ENCODE measurements at regions not wholly inside any gene's neighbourhood (a gene's known extent, or its start where the extent isn't known, plus 50 kb on each side); places are given as distances from the start of the nearest gene placed in this dataset.

GRCh38 chr2:16019617-16020351 lies 79.4 kb downstream of the MYCN start:
- H3K4me3 ChIP-seq (ENCODE audit: low read length): no peak overlapping the region
- no peak for DNase-seq (ENCODE audit: low read depth, low spot score)

DNA sequence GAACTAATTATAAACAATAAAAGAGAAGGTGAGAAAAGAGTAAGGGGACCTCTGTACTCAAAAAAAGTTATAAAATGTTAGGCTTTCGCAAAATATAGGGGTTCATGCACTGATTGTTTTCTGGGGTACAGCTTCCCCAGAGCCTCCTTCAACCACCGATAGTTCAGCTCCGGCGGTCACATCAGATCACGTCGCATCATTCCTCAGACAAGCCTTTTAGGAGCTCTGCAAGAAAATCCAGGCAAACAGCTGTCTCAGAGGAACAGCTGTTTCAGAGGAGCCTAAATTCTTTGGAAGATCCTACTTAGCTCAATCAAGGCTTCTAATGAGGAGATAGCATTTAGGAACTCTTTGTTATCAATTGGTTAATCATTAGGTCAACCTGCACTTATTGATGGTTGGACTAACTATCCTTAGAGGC lies 78.7 kb downstream of the MYCN start:
- DNase-seq (ENCODE audit: low read depth, low spot score): no peak
- H3K4me3 ChIP-seq (ENCODE audit: low read length): no peak overlapping the region

- DNase-seq (ENCODE audit: low read depth, low spot score): no peak
- H3K4me3 ChIP-seq (ENCODE audit: low read length): no peak overlapping the region
These were observed 78.1 kb downstream of the MYCN start for GRCh38 chr2:16018277-16019059.

DNA sequence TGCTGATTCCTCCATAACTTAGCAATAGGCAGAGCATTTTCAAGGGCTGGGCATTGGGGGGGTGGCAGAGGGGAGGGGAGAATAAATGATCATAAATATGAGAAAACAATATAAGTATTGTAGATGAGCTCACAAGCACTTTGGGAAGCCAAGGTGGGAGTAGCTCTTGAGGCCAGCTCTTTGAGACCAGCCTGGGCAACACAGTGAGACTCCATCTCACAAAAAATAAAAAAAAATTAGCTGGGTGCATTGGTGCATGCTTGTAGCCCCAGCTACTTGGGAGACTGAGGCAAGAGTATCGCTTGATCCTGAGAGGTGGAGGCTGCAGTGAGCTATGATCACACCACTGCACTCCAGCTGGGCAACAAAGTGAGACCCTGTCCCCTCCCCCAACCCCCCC lies 75.9 kb downstream of the MYCN start:
- H3K4me3 ChIP-seq (ENCODE audit: low read length): no peak overlapping the region

GRCh38 chr2:16015903-16016265 lies 75.5 kb downstream of the MYCN start:
- no peak overlapping the region for H3K4me3 ChIP-seq (ENCODE audit: low read length)
- DNase-seq (ENCODE audit: low read depth, low spot score): no peak

More for the DNA sequence above, 75.9 kb downstream of the MYCN start:
- no peak for DNase-seq (ENCODE audit: low read depth, low spot score)

DNA sequence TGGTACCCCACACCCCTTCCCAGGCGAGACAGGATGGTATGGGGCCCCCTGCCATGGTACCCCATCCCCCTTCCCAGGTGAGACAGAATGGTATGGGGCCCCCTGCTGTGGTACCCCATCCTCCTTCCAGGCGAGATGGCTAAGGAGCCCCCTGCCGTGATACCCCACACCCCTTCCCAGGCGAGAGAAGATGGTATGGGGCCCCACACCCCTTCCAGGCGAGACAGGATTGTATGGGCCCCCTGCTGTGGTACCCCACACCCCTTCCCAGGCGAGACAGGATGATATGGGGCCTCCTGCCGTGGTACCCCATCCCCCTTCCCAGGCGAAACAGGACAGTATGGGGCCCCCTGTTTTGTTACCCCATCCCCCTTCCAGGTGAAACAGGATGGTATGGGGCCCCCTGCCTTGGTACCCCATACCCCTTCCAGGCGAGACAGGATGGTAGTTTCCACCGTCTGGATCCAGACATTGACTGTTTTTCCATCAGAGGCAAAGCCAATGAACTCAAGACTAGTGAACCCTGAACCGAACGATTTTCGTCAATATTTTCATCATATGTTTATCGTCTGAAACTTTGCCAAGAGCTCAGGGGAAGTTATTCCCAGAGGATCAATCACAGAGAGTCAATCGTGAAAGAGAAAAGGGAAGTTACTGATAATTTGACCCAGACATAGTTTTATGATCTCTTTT lies 75.0 kb downstream of the MYCN start:
- H3K4me3 ChIP-seq (ENCODE audit: low read length): no peak overlapping the region
- no peak for DNase-seq (ENCODE audit: low read depth, low spot score)

- no peak for DNase-seq (ENCODE audit: low read depth, low spot score)
- H3K4me3 ChIP-seq (ENCODE audit: low read length): no peak overlapping the region
These were observed 74.5 kb downstream of the MYCN start for GRCh38 chr2:16014802-16015201.

DNA sequence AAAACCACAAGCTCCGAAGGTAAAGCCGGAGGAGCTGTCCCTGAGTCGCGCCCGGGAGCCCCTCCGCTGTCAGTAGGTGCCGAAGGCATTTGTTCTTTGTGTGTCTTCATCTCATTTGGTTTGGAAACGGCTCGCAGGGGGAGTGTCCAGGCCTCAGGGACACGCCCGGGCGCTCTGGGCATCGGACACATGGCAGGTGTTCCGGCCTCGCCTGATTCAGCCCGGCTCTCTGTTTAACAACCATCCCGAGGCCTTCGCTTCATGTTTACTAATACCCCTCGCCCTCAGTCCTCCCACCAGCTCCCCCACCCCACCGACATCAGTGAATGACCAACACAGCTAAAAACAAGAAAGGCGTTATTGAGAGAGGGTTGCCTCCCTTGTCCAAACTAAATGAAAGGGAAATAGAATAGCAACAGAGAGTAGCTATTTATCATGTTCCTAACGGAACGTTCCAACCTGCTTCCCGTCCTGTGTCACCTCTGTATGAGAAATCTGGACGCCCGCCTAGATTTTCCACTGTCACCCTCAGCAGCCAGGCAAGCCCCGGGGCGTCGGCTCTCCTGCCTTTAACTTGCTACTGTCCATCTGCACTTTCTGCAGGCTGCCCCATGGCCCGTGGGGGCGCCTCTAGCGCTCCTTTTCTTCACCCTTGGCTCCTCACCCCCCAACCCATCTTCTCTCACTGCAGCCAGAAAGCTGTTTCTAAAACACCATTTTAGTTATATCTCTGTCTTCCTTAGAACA lies 73.9 kb downstream of the MYCN start:
- no peak for DNase-seq (ENCODE audit: low read depth, low spot score)
- no peak overlapping the region for H3K4me3 ChIP-seq (ENCODE audit: low read length)

GRCh38 chr2:16013359-16013911 lies 73.1 kb downstream of the MYCN start:
- no peak overlapping the region for H3K4me3 ChIP-seq (ENCODE audit: low read length)
- DNase-seq (ENCODE audit: low read depth, low spot score): no peak

- H3K4me3 ChIP-seq (ENCODE audit: low read length): no peak overlapping the region
- no peak for DNase-seq (ENCODE audit: low read depth, low spot score)
These were observed 72.4 kb downstream of the MYCN start for GRCh38 chr2:16012626-16013358.

DNA sequence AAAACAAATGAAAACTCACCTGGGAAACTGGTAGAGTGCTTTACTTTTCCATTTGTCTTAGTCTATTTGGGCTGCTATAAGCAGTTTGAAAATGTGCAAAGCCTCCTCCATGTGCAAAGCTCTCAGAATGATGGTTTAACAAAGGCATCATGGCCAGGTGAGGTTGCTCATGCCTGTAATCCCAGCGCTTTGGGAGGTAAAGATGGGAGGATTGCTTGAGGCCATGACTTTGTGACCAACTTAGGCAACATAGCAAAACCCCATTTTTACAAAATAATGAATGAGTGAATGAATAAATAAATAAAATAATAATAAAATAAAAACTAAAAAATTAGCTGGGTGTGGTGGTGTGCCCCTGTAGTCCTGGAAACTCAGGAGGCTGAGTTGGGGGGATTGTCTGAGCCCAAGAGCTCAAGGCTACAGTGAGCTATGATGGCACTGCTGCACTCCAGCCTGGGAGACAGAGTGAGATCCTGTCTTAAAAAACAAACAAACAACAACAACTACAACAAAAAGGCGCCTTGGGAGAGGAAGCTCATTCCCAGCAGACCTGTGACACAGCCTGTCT lies 71.8 kb downstream of the MYCN start:
- no peak overlapping the region for H3K4me3 ChIP-seq (ENCODE audit: low read length)
- no peak for DNase-seq (ENCODE audit: low read depth, low spot score)

GRCh38 chr2:16011621-16011960 lies 71.2 kb downstream of the MYCN start:
- no peak overlapping the region for H3K4me3 ChIP-seq (ENCODE audit: low read length)
- DNase-seq (ENCODE audit: low read depth, low spot score): no peak

DNA sequence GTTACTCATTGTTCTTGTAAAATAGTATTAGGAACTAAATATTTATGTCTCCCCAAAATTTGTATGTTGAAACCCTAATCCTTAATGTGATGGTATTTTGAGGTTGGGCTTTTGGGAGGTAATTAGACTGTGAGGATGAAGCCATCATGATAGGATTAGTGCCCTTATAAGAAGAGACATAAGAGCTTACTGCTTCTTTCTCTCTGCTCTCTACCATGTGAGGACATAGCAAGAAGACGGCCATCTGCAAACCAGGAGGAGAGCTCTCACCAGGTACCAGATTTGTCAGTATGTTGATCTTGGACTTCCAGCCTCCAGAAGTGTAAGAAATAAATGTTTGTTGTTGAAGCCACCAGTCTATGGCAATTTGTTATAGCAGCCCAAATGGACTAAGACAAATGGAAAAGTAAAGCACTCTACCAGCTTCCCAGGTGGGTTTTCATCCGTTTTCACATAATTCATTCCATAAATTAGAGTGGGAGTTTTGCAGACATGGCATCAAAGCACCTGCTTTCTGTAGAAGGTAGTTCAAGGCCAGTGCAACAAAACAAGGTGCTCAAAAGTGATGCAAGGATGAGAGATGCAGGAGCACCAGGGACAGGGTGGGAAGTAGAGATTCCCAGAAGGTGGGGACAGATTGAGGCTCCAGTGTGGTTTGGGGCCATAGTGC lies 70.7 kb downstream of the MYCN start:
- H3K4me3 ChIP-seq (ENCODE audit: low read length): no peak overlapping the region
- DNase-seq (ENCODE audit: low read depth, low spot score): no peak

GRCh38 chr2:16010011-16010410 lies 69.7 kb downstream of the MYCN start:
- H3K4me3 ChIP-seq (ENCODE audit: low read length): no peak overlapping the region
- no peak for DNase-seq (ENCODE audit: low read depth, low spot score)

DNA sequence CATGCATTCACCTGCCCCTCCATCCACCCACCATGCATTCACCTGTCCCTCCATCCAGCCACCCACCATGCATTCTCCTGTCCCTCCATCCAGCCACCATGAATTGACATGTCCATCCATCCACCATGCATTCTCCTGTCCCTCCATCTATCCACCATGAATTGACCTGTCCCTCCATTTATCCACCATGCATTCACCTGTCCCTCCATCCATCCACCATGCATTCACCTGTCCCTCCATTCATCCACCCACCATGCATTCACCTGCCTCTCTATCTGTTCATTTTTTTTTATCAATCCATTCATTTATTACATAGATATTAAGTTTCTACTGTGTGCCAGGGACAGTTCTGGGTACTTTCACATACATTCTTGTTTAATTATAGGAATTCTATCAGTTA lies 69.2 kb downstream of the MYCN start:
- no peak for DNase-seq (ENCODE audit: low read depth, low spot score)

DNA sequence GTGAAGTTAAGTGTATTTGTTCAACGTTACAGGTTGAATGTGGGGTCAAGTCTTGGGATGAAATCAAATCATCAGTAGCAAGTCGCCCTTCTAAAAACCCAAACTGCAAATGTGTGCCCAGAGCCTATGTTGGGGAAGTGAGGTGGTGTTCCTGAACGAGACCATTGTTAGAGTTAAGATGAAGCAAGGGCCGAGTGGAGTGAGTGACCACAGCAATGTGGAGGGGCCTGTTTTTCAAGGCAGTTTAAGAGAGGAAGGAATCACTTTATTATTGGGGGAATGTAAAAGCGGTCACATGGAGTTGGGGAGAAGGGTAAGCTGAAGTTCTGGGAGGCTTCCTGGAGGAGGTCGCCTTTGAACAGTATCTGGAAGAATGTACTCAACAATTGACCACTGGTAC lies 68.5 kb downstream of the MYCN start:
- no peak for DNase-seq (ENCODE audit: low read depth, low spot score)
- no peak overlapping the region for H3K4me3 ChIP-seq (ENCODE audit: low read length)

More for the DNA sequence above, 69.2 kb downstream of the MYCN start:
- H3K4me3 ChIP-seq (ENCODE audit: low read length): no peak overlapping the region

DNA sequence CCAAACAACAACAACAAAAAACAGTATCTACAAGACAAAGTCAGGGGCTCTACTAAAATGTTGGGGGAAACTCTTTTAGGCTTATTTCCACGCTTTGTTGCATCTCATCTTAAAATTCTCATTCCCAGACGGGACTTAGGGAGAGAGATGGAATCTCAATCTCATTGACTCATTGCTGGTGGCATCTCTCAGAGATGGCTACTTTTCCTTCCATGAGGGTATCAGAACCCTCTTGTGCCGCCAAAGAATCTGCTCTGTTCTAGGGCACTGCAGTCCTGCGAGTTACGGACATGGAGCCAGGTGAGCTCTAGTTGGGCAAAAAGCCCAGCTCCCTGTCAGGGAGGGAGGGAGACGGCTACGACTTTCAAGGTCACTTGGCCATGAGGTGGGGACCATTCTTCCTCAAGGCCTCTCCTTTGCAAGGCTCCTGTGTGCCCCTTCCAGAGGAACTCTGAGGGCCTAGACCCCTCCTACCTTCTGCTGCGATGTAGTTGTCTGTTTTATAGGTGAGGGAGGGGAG lies 68.0 kb downstream of the MYCN start:
- H3K4me3 ChIP-seq (ENCODE audit: low read length): no peak overlapping the region
- no peak for DNase-seq (ENCODE audit: low read depth, low spot score)

All from Jurkat, Clone E6-1 (cell line).